ENCODE measurements at regions not wholly inside any gene's neighbourhood (a gene's known extent, or its start where the extent isn't known, plus 50 kb on each side); places are given as distances from the start of the nearest gene placed in this dataset.

DNA sequence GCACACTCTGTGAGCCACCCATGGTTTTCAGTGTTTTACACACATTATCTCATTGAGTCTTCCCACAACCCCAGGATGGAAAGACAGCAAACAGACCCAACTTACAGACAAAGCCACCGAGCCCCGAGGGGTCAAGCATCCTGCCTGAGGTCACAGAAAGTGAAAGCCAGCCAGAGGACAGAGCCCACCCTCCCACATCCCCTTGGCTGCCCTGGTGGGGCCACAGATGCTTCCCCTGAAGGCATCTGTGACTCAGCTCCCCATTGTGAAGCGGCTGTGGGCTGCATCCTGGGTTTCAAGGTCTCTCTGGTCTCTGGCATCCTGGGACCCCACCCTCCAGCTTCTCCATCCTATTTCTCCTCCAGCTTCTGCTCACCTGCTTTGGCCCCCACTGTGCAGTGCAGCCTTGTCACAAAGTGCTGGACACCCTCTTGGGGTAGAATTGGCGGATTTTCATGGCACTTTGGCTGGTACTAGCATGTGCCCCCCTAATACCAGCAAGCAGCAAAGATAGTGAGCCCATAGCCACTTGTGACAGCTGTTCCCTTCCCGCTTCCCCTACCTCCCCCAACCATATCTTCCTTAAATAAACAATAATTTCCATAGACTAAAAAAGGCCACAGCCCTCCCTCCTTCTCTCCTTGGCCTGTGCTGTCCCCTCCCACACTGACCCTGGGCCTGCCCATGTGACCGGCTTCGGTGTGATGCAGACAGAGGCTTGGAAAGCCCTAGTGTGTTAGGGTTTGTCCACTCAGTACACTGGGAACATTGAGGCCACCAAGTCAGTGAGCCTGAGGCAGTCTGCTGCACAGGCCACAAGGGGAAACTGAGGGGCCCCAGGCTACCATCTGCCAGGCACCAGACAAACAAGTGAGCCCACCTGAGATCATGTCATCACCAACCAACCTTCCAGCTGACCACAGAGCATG is 53.9 kb upstream of the SHISAL1 start:
- DNase-seq: peak; percentile 15

DNA sequence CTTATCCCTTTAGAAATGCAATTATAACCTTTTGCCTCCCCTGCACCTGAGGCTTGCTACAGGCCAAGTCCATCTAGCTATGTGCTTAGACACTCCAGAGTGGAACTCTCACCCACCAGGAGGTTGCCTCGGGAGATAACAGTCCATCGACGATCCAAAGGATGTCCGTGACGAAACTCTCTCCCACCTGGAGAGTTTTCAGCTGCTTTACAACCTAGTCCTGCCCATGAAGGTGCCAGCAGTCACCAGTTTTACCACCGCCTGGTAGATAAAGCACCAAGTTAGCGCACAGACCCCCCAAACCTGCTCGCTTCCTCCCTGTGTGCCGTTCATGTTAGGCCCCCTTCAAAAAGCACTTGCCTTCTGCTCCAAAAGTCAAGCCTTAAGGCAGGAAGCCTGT is 53.1 kb upstream of the SHISAL1 start:
- no peak for DNase-seq

DNA sequence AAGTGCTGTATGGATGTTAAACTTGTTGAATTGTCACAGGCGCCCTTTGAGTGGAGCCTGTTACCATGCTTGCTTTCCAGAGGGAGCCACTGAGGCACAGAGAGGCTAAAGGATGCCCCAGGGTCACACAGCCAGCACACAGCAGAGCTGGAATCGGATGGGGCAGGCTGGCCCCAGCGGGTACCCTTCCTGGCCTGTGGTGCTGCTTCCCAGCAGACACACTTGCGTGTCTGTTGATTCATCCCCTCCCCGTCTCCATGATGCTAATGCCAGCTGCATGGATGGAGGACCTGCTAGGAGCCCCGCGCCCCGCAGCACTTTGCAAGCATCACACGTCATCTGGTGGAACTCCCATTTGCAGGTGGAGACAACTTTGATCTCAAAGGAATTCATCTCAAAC is 52.4 kb upstream of the SHISAL1 start:
- DNase-seq: no peak

DNA sequence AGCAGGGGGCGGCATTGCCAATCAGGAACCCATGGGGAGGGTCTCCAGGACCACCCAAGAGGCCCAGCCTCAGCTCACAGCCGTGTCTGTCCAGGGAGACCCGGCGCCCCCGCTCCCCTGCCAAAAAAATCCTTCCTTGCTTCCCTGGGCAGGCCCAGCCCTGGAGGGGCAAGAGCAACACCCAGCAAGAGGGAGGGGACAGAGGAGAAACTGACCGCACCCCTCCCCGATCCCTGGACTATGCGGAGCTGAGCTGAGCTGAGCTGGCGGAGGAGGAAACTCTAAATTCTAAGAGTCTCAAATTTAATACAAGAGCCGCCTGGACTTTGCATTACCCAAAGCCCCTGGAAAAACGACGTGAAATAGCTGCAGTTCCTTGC is 52.0 kb upstream of the SHISAL1 start:
- no peak for DNase-seq

DNA sequence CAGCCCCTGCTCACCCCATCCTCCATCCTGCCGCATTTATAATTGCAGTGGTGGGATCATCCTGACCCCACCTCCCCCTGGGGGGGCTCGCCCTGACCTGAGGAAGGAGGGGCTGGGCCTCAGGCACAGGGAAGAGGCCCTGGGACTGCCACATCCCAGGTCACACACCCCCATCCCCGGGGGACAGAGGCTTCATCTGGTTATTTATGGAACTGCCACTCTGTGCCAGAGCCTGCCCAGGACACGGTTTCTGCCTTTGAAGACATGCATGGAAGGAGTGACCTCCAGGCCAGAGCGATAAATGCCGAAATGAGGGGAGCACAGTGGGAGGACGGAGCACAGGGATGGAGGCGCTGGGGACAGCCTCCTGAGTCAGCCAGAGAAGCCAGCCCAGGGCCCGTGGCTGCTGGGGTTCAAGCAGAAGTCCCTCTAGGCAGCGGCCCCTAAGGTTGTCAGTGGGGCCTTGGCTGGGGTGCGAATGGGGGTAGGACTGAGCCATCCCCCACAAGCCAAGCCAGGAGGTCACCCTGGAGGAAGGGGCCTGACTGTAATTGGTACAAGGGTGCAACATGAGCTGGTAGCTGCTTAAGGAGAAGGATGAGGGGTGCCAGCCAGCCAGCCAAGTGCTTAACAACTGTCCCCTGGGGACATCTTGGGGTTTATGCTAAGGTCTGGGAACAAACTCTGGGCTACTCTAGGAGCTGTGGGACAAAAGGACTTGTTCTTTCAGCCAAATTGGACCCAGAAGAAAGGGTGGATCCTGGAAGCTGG is 51.4 kb upstream of the SHISAL1 start:
- DNase-seq: no peak

DNA sequence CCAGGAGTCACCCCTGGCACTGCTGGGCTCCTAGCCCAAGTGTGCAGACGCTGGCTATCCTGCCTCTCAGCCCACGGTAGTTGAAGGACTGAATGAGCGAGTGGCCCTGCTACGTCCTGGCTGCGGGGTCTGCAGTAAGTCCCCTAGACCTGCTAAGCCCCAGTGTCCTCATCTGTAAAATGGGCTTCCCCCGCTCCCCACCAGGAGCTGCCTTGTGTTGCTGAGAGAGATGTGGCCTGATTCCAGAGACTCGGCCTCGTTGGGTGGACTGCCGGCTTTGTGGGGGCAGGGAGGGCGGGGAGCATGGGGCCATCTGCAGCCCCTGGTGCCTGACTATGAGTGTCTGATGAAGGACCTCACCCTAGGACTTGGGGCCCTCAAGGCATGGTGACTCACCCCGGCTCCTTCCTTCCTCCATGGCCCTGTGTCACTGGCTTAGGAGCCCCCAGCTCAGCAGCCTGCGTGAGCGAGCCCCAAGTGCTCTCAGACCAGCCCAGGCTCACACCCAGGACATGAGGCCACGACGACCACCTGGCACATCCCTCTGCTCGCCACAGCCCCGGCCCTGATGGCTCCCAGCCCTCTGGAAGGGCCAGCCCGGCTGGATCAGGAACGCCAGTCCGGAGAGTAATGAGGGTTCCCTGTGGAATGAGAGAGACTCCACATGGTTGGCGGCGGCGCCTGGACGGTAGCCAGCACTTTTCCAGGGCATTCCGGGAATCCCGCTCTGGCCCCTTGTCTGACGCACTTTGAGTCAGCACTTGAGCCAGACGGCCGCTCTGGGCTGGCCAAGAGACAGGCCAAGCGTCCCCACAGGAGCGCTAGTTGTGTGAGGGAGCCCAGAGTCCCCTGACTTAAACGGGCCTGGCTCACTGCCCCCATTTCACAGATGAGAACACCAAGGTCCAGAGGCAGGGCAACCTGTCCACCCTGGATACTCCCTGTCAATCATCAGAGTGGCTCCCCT is 50.5 kb upstream of the SHISAL1 start:
- no peak for DNase-seq

DNA sequence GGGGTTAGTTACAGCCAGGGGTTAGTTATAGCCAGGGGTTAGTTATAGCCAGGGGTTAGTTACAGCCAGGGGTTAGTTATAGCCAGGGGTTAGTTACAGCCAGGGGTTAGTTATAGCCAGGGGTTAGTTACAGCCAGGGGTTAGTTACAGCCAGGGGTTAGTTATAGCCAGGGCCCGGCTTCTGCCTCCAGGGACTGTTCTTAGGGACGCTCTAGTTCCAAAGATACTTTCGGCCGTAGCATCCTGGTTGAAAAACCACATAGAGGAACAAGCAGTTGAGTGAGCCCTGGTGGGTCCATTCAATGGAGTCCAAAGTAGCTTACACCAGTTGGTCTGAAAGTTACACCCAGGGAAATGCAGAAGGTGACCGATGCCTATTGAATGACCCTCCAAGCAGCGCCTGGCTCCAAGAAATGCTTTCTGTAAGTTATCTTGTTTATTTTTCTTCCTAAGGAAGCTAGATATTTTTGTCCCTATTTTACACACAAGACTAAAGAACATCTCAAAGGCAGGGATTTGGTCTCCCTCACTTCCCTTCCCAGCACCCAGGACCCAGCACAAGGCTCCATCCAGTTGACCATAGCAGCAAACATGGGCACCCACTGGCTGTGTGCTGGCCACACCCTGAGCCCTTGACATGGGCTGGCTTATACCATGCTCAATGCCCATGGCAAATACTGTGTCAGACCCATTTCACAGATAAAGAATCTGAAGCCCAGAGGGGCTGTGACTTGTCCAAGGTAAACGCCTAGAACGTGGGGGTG is 49.7 kb upstream of the SHISAL1 start:
- no peak for DNase-seq
